A549 (cell line): ENCODE measurements at regions not wholly inside any gene's neighbourhood (a gene's known extent, or its start where the extent isn't known, plus 50 kb on each side); places are given as distances from the start of the nearest gene placed in this dataset.

Experiments used
- ATAC-seq, 2 experiments: fragments of 200-7000 bp in 1 of 2; fragments of >200 bp in 1 of 2; cut with Nextera tagmentation in 1 of 2; cut with Tn5 transposase in 1 of 2; 3 replicates each; pipeline versions ENCODE4 v1.8.0 to v1.9.1; 2018 to 2020; ENCODE audit warnings: mild to moderate bottlenecking in 1 of 2, moderate library complexity in 1 of 2
- CTCF ChIA-PET: fragments of 300-600 bp; sonication (Branson Sonifier 250); formaldehyde crosslinking; extraction: SDS; loops from one replicate; lab custom pipeline; 2021; ENCODE audit warnings: antibody characterized with exemption, inconsistent platforms; lab: Yijun Ruan, JAX
- POLR2A ChIA-PET: fragments of 350-600 bp; formaldehyde crosslinking; extraction: SDS; loops from one replicate; lab custom pipeline; 2021; ENCODE audit warnings: antibody characterized with exemption, inconsistent platforms; lab: Yijun Ruan, JAX
- DNase-seq, 2 experiments: peaks; one replicate each; pipeline versions ENCODE4 v3.0.0 to v3.0.0-alpha.2; 2011 to 2016; ENCODE audit warnings: low read depth in 1 of 2, low spot score in 1 of 2
- FAIRE-seq: peaks from 2 replicates; lab custom pipeline; 2011; peaks lifted over from hg19 to GRCh38; lab: Jason Lieb, UNC
- H3K27ac ChIP-seq, 2 experiments: fragments of >200 bp; sonication (Bioruptor Twin); formaldehyde crosslinking; 3 replicates each; pipeline ENCODE4 v1.5.1; 2016 to 2017
- H3K4me1 ChIP-seq: fragments of >200 bp; sonication (Bioruptor Twin); formaldehyde crosslinking; 3 replicates; pipeline ENCODE4 v1.6.1; 2016
- H3K4me2 ChIP-seq: fragments of >200 bp; sonication (Bioruptor Twin); formaldehyde crosslinking; 3 replicates; pipeline ENCODE4 v1.6.1; 2016
- H3K4me3 ChIP-seq: fragments of >200 bp; sonication (Bioruptor Twin); formaldehyde crosslinking; 3 replicates; pipeline ENCODE4 v1.5.1; 2016
- H3K9me3 ChIP-seq: fragments of >200 bp; sonication (Bioruptor Twin); formaldehyde crosslinking; 3 replicates; pipeline ENCODE4 v1.6.1; 2016
- BCL3 ChIP-seq: fragments of >200 bp; sonication (Bioruptor Twin); formaldehyde crosslinking; IDR thresholded peaks from 3 replicates; pipeline ENCODE4 v1.6.1; 2016
- CEBPB ChIP-seq, 2 experiments: fragments of >200 bp in 1 of 2; sonication (Bioruptor Twin) in 1 of 2; formaldehyde crosslinking in 1 of 2; IDR thresholded peaks; 2 replicates each; pipeline ENCODE4 v1.6.1; 2012 to 2016
- CTCF ChIP-seq: fragments of >200 bp; sonication (Bioruptor Twin); formaldehyde crosslinking; IDR thresholded peaks from 3 replicates; pipeline ENCODE4 v1.5.1; 2016
- E2F6 ChIP-seq: IDR thresholded peaks from 2 replicates; pipeline ENCODE4 v1.6.1; 2012; ENCODE audit warnings: low read depth, borderline replicate concordance
- ESRRA ChIP-seq: fragments of 150-350 bp; IDR thresholded peaks from 2 replicates; pipeline ENCODE4 v1.6.1; 2014; ENCODE audit warnings: mild to moderate bottlenecking, low read length, borderline replicate concordance
- FOXS1 ChIP-seq: fragments of 250-450 bp; sonication (Bioruptor Pico); IDR thresholded peaks from 2 replicates; pipeline ENCODE4 v1.5.0; 2020; ENCODE audit warnings: mild to moderate bottlenecking, moderate library complexity
- HDAC2 ChIP-seq: fragments of 200-600 bp; sonication (generic); IDR thresholded peaks from 2 replicates; pipeline ENCODE4 v1.6.1; 2016
- HEYL ChIP-seq: fragments of 250-450 bp; sonication (Bioruptor Pico); IDR thresholded peaks from 2 replicates; pipeline ENCODE4 v1.8.0; 2021; ENCODE audit warnings: mild to moderate bottlenecking, moderate library complexity
- HMGXB4 ChIP-seq: fragments of 250-450 bp; sonication (Bioruptor Pico); IDR thresholded peaks from 2 replicates; pipeline ENCODE4 v1.5.0; 2021; ENCODE audit warnings: mild to moderate bottlenecking, moderate library complexity, borderline replicate concordance
- HOXB5 ChIP-seq: fragments of 250-450 bp; sonication (Bioruptor Pico); IDR thresholded peaks from 2 replicates; pipeline ENCODE4 v1.5.0; 2020; ENCODE audit warnings: mild to moderate bottlenecking, moderate library complexity
- JUN ChIP-seq, 2 experiments: fragments of >200 bp; sonication (Bioruptor Twin); formaldehyde crosslinking; IDR thresholded peaks; 2 replicates in 1 of 2; 3 replicates in 1 of 2; pipeline ENCODE4 v1.6.1; 2016 to 2017
- KDM1A ChIP-seq: fragments of 200-600 bp; sonication (generic); IDR thresholded peaks from 2 replicates; pipeline ENCODE4 v1.6.1; 2016; ENCODE audit warnings: low read depth, mild to moderate bottlenecking
- KDM5A ChIP-seq: fragments of 200-600 bp; sonication (generic); IDR thresholded peaks from 2 replicates; pipeline ENCODE4 v1.6.1; 2016; ENCODE audit warnings: antibody characterized with exemption, mild to moderate bottlenecking
- MAX ChIP-seq: IDR thresholded peaks from 2 replicates; pipeline ENCODE4 v1.6.1; 2012
- MAZ ChIP-seq: fragments of 150-350 bp; IDR thresholded peaks from 2 replicates; pipeline ENCODE4 v1.6.1; 2014; ENCODE audit warnings: antibody characterized with exemption, low read depth, low read length, borderline replicate concordance
- NR3C1 ChIP-seq: fragments of >200 bp; sonication (Bioruptor Twin); formaldehyde crosslinking; IDR thresholded peaks from 3 replicates; pipeline ENCODE4 v1.6.1; 2017
- POLR2A ChIP-seq: IDR thresholded peaks from 2 replicates; pipeline ENCODE4 v1.6.1; 2012; ENCODE audit warnings: mild to moderate bottlenecking, low read length
- RAD21 ChIP-seq, 2 experiments: fragments of >200 bp in 1 of 2; sonication (Bioruptor Twin) in 1 of 2; formaldehyde crosslinking in 1 of 2; IDR thresholded peaks in 1 of 2; conservative IDR thresholded peaks in 1 of 2; 2 replicates in 1 of 2; 3 replicates in 1 of 2; pipeline ENCODE4 v1.6.1; 2012 to 2018; ENCODE audit warnings: inconsistent platforms in 1 of 2
- RNF2 ChIP-seq: fragments of 200-600 bp; sonication (generic); IDR thresholded peaks from 2 replicates; pipeline ENCODE4 v1.6.1; 2016; ENCODE audit warnings: low read depth, mild to moderate bottlenecking, antibody characterized with exemption, moderate library complexity, borderline replicate concordance
- USF2 ChIP-seq: fragments of 450-650 bp; IDR thresholded peaks from 2 replicates; pipeline ENCODE4 v1.6.1; 2014; ENCODE audit warnings: antibody characterized with exemption
- WGBS: methylation state at CpG from one replicate; pipeline ENCODE4 v1.1.6; 2017; ENCODE audit errors: missing lambda C conversion rate; 5-methylcytosine and 5-hydroxymethylcytosine counted together

GRCh38 chr2:19027626-19028025, 330.8 kb downstream of the OSR1 start:
- CTCF ChIA-PET, result no interaction called here
- FAIRE-seq, result no peak
- H3K4me3 ChIP-seq, result no peak overlapping the region

GRCh38 chr2:19026261-19026660, 332.2 kb downstream of the OSR1 start:
- H3K4me3 ChIP-seq, result no peak overlapping the region
- CTCF ChIA-PET, result no interaction called here
- WGBS, result 31% methylated on average over 2 of the region's 2 CpGs
- no peaks in the 10 kb centered on the region for H3K4me1 ChIP-seq
- no peak for DNase-seq
- TF ChIP-seq MAX, result no peak
- no peak for TF ChIP-seq CEBPB (IDR thresholded peaks at IDR 0.05)
- TF ChIP-seq USF2, result no peak
- TF ChIP-seq RNF2, result no peak
- no peak for TF ChIP-seq CTCF
- TF ChIP-seq JUN (IDR thresholded peaks at IDR 0.05), result no peak
- no peak for TF ChIP-seq FOXS1 (CRISPR knock-in tag)
- TF ChIP-seq ESRRA, result no peak
- no peak for TF ChIP-seq HDAC2
- TF ChIP-seq BCL3, result no peak
- TF ChIP-seq, all 56 proteins: peak for 0
- no peak for ATAC-seq
- H3K27ac ChIP-seq, result no peak overlapping the region
- FAIRE-seq, result no peak
- no peaks in the 10 kb centered on the region for H3K9me3 ChIP-seq
- POLR2A ChIA-PET, result no interaction called here
- no peak overlapping the region for H3K4me2 ChIP-seq

More at GRCh38 chr2:19027626-19028025, 330.8 kb downstream of the OSR1 start:
- 77% methylated on average over 5 of the region's 5 CpGs for WGBS
- H3K9me3 ChIP-seq, result no peaks in the 10 kb centered on the region
- TF ChIP-seq POLR2A (no peak), ESRRA (no peak), HEYL (CRISPR knock-in tag) (no peak), HOXB5 (CRISPR knock-in tag) (no peak), NR3C1 (no peak), HMGXB4 (CRISPR knock-in tag) (no peak), MAZ (no peak), E2F6 (no peak), KDM1A (no peak), KDM5A (no peak), RAD21 (conservative IDR thresholded peaks at IDR 0.05 in 1 of 2, IDR thresholded peaks at IDR 0.05 in 1 of 2) (no peak), CEBPB (IDR thresholded peaks at IDR 0.05) (no peak)
- ATAC-seq (no peak), DNase-seq (no peak)
- POLR2A ChIA-PET, result no interaction called here
- no peak overlapping the region for H3K27ac ChIP-seq
- H3K4me1 ChIP-seq, result no peaks in the 10 kb centered on the region
- H3K4me2 ChIP-seq, result no peak overlapping the region
